HEK293 (cell line): ENCODE measurements at regions not wholly inside any gene's neighbourhood (a gene's known extent, or its start where the extent isn't known, plus 50 kb on each side); places are given as distances from the start of the nearest gene placed in this dataset.

Experiments used
- CTCF ChIA-PET: fragments of 350-600 bp; formaldehyde crosslinking; extraction: SDS; loops from one replicate; lab custom pipeline; 2021; ENCODE audit warnings: antibody characterized with exemption; lab: Yijun Ruan, JAX
- POLR2A ChIA-PET: fragments of 300-600 bp; formaldehyde crosslinking; extraction: SDS; loops from one replicate; lab custom pipeline; 2020; ENCODE audit warnings: antibody characterized with exemption, inconsistent platforms; lab: Yijun Ruan, JAX
- H3K27ac ChIP-seq: fragments of 200-500 bp; sonication (Bioruptor generic); 2 replicates; pipeline ENCODE4 v1.5.1; 2014; ENCODE audit warnings: low read depth, low read length, control low read depth, inconsistent platforms; ENCODE audit errors: extremely low read depth
- H3K36me3 ChIP-seq, 2 experiments: fragments of 200-500 bp in 1 of 2; sonication (Bioruptor generic) in 1 of 2; 1 replicate in 1 of 2; 2 replicates in 1 of 2; pipeline ENCODE4 v1.5.1; 2014 to 2017; ENCODE audit warnings: inconsistent platforms in 2 of 2, low read length in 2 of 2; ENCODE audit not compliant: control insufficient read depth in 2 of 2, insufficient read depth in 1 of 2
- H3K4me1 ChIP-seq: fragments of 200-500 bp; sonication (Bioruptor generic); 2 replicates; pipeline ENCODE4 v1.5.1; 2014; ENCODE audit warnings: mild to moderate bottlenecking, low read length, inconsistent platforms; ENCODE audit not compliant: control insufficient read depth, insufficient read depth
- H3K4me3 ChIP-seq: 2 replicates; pipeline ENCODE4 v1.5.1; 2011; ENCODE audit warnings: low read depth, mild to moderate bottlenecking, control low read depth, low read length, moderate library complexity
- H3K9me3 ChIP-seq: fragments of 200-500 bp; sonication (Bioruptor generic); 2 replicates; pipeline ENCODE4 v1.5.1; 2014; ENCODE audit warnings: low read depth, low read length, inconsistent platforms; ENCODE audit not compliant: control insufficient read depth, insufficient read depth
- ELK4 ChIP-seq: IDR thresholded peaks from 2 replicates; pipeline ENCODE4 v1.6.1; 2011; ENCODE audit warnings: mild to moderate bottlenecking, low read depth, low read length, borderline replicate concordance
- HOXC10 ChIP-seq: sonication (generic); formaldehyde crosslinking; IDR thresholded peaks from 2 replicates; pipeline ENCODE4 v1.8.1; 2023; ENCODE audit warnings: mild to moderate bottlenecking, missing genetic modification reagents
- KLF16 ChIP-seq: fragments of 450-650 bp; formaldehyde crosslinking; IDR thresholded peaks from 2 replicates; pipeline ENCODE4 v1.5.1; 2017; ENCODE audit warnings: missing biosample characterization, missing genetic modification characterization
- KLF9 ChIP-seq: fragments of 450-650 bp; formaldehyde crosslinking; IDR thresholded peaks from 2 replicates; pipeline ENCODE4 v1.5.1; 2016; ENCODE audit warnings: missing biosample characterization, missing genetic modification characterization, low read depth
- SCRT1 ChIP-seq: fragments of 450-650 bp; formaldehyde crosslinking; IDR thresholded peaks from 2 replicates; pipeline ENCODE4 v1.5.1; 2016; ENCODE audit warnings: missing biosample characterization, missing genetic modification characterization, borderline replicate concordance
- SCRT2 ChIP-seq: fragments of 450-650 bp; formaldehyde crosslinking; IDR thresholded peaks from 2 replicates; pipeline ENCODE4 v1.5.1; 2016; ENCODE audit warnings: missing biosample characterization, missing genetic modification characterization
- SP7 ChIP-seq: fragments of 450-650 bp; formaldehyde crosslinking; IDR thresholded peaks from 2 replicates; pipeline ENCODE4 v1.5.1; 2016; ENCODE audit warnings: missing biosample characterization, missing genetic modification characterization
- ZBTB17 ChIP-seq: fragments of 450-650 bp; formaldehyde crosslinking; IDR thresholded peaks from 2 replicates; pipeline ENCODE4 v1.5.1; 2016; ENCODE audit warnings: missing biosample characterization, missing genetic modification characterization
- ZBTB21 ChIP-seq: fragments of 450-650 bp; formaldehyde crosslinking; IDR thresholded peaks from 2 replicates; pipeline ENCODE4 v1.5.1; 2017; ENCODE audit warnings: missing biosample characterization, missing genetic modification characterization
- ZNF121 ChIP-seq: fragments of 450-650 bp; formaldehyde crosslinking; IDR thresholded peaks from 2 replicates; pipeline ENCODE4 v1.5.1; 2016; ENCODE audit warnings: missing biosample characterization, missing genetic modification characterization
- ZNF133 ChIP-seq: fragments of 450-650 bp; formaldehyde crosslinking; IDR thresholded peaks from 2 replicates; pipeline ENCODE4 v1.5.1; 2016; ENCODE audit warnings: missing biosample characterization, missing genetic modification characterization
- ZNF138 ChIP-seq: fragments of 450-650 bp; formaldehyde crosslinking; IDR thresholded peaks from 2 replicates; pipeline ENCODE4 v1.5.1; 2016; ENCODE audit warnings: missing biosample characterization, missing genetic modification characterization, borderline replicate concordance
- ZNF174 ChIP-seq: fragments of 450-650 bp; formaldehyde crosslinking; IDR thresholded peaks from 2 replicates; pipeline ENCODE4 v1.5.0; 2017; ENCODE audit warnings: missing biosample characterization, mild to moderate bottlenecking, missing genetic modification characterization
- ZNF24 ChIP-seq: fragments of 450-650 bp; formaldehyde crosslinking; IDR thresholded peaks from 2 replicates; pipeline ENCODE4 v1.5.1; 2016; ENCODE audit warnings: missing biosample characterization, missing genetic modification characterization
- ZNF335 ChIP-seq: fragments of 450-650 bp; formaldehyde crosslinking; conservative IDR thresholded peaks from 2 replicates; pipeline ENCODE4 v1.5.1; 2016; ENCODE audit warnings: missing biosample characterization, missing genetic modification characterization
- ZNF341 ChIP-seq: fragments of 450-650 bp; formaldehyde crosslinking; IDR thresholded peaks from 2 replicates; pipeline ENCODE4; 2016; ENCODE audit warnings: low read depth, missing biosample characterization, missing genetic modification characterization
- ZNF366 ChIP-seq: fragments of 450-650 bp; formaldehyde crosslinking; conservative IDR thresholded peaks from 2 replicates; pipeline ENCODE4 v1.5.1; 2016; ENCODE audit warnings: missing biosample characterization, missing genetic modification characterization
- ZNF423 ChIP-seq: fragments of 450-650 bp; formaldehyde crosslinking; IDR thresholded peaks from 2 replicates; pipeline ENCODE4 v1.5.1; 2016; ENCODE audit warnings: missing biosample characterization, missing genetic modification characterization
- ZNF48 ChIP-seq: fragments of 450-650 bp; formaldehyde crosslinking; IDR thresholded peaks from 2 replicates; pipeline ENCODE4 v1.5.1; 2016; ENCODE audit warnings: missing biosample characterization, missing genetic modification characterization
- ZNF488 ChIP-seq: fragments of 450-650 bp; formaldehyde crosslinking; IDR thresholded peaks from 2 replicates; pipeline ENCODE4 v1.5.1; 2016; ENCODE audit warnings: missing biosample characterization, missing genetic modification characterization
- ZNF571 ChIP-seq: fragments of 450-650 bp; formaldehyde crosslinking; IDR thresholded peaks from 2 replicates; pipeline ENCODE4 v1.5.0; 2017; ENCODE audit warnings: missing biosample characterization, missing genetic modification characterization
- ZNF580 ChIP-seq: fragments of 450-650 bp; formaldehyde crosslinking; IDR thresholded peaks from 2 replicates; pipeline ENCODE4 v1.5.1; 2016; ENCODE audit warnings: missing biosample characterization, missing genetic modification characterization
- ZNF664 ChIP-seq: fragments of 450-650 bp; formaldehyde crosslinking; IDR thresholded peaks from 2 replicates; pipeline ENCODE4 v1.5.1; 2016; ENCODE audit warnings: missing biosample characterization, missing genetic modification characterization
- ZNF768 ChIP-seq: fragments of 450-650 bp; formaldehyde crosslinking; IDR thresholded peaks from 2 replicates; pipeline ENCODE4 v1.5.1; 2018; ENCODE audit warnings: missing biosample characterization, mild to moderate bottlenecking, missing genetic modification characterization
- ZNF776 ChIP-seq: fragments of 450-650 bp; formaldehyde crosslinking; IDR thresholded peaks from 2 replicates; pipeline ENCODE4 v1.5.0; 2017; ENCODE audit warnings: missing biosample characterization, missing genetic modification characterization, borderline replicate concordance
- ZNF792 ChIP-seq: fragments of 450-650 bp; formaldehyde crosslinking; IDR thresholded peaks from 2 replicates; pipeline ENCODE4 v1.5.1; 2016; ENCODE audit warnings: missing biosample characterization, missing genetic modification characterization
- ZNF830 ChIP-seq: fragments of 450-650 bp; IDR thresholded peaks from 2 replicates; pipeline ENCODE4 v1.5.0; 2018; ENCODE audit warnings: missing biosample characterization, missing genetic modification characterization, low read depth, mild to moderate bottlenecking, moderate library complexity

DNA sequence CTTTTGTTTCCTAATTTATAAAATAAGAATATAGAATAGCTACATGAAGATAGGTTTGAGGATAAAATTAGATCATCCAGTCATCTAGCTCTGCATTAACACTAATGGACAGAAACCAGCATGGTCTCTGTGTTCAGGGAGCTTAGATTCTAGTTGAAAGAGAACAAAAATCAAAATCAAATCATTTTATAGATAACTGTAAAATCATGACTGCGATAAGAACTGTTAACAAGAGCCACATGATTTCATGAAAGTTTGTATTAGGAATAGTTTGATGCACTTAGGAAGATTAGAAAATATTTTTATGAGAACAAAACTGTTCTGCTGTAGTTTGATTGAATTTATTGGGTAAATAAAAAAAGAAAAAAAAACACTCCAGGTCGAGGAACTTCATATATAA, 1074.7 kb downstream of the MAT2B start:
- CTCF ChIA-PET: interaction anchor here (1.4 kb wide), 1 partner anchor 15 kb away, joined by 3 read pairs; no protein-coding TSS in a partner anchor
- H3K4me3 ChIP-seq: no peak overlapping the region
- TF ChIP-seq ZNF366 (tag by site-specific recombination) (no peak), SCRT1 (tag by site-specific recombination) (no peak), ELK4 (no peak), KLF9 (tag by site-specific recombination) (no peak), ZNF133 (tag by site-specific recombination) (no peak), ZNF335 (no peak), ZNF830 (tag by site-specific recombination) (no peak), ZNF776 (no peak), ZNF792 (tag by site-specific recombination) (no peak), ZNF24 (tag by site-specific recombination) (no peak), ZNF341 (tag by site-specific recombination) (no peak), ZBTB17 (tag by site-specific recombination) (no peak), ZNF664 (tag by site-specific recombination) (no peak), SP7 (no peak), ZNF48 (no peak), KLF16 (tag by site-specific recombination) (no peak), ZBTB21 (tag by site-specific recombination) (no peak), ZNF571 (tag by site-specific recombination) (no peak)
- H3K9me3 ChIP-seq: no peaks in the 10 kb centered on the region
- no peak overlapping the region for H3K27ac ChIP-seq
- no peaks in the 10 kb centered on the region for H3K4me1 ChIP-seq
- no peaks in the 10 kb centered on the region for H3K36me3 ChIP-seq
- POLR2A ChIA-PET: no interaction called here

DNA sequence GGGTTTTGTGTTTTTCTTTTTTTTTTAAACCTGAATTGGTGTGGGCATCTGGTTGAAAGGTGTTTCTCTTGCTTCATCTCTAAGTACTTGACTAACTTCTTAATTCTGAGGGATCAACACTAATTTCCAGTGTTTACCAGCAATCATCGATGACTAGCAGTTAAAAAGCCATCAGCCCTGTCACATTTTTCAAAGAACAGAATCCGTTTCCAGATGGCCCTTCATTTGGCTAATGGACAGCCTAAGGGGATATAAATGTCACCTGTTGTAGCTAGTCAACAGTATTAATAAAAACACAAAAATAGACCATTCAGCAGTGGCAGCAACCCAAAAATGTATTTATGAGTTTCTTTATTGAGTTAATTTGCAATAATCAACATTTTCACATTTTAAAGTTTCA, 1076.5 kb downstream of the MAT2B start:
- Histone ChIP-seq H3K27ac (no peak overlapping the region), H3K36me3 (no peaks in the 10 kb centered on the region), H3K9me3 (no peaks in the 10 kb centered on the region), H3K4me3 (no peak overlapping the region), H3K4me1 (no peaks in the 10 kb centered on the region)
- no peak for TF ChIP-seq ZNF138 (tag by site-specific recombination)
- TF ChIP-seq ZNF121 (tag by site-specific recombination): no peak
- TF ChIP-seq HOXC10 (CRISPR knock-in tag): no peak
- no peak for TF ChIP-seq ZNF174 (tag by site-specific recombination)
- no peak for TF ChIP-seq SCRT2 (tag by site-specific recombination)
- TF ChIP-seq ZNF580 (tag by site-specific recombination): no peak
- TF ChIP-seq ZNF488 (tag by site-specific recombination): no peak
- TF ChIP-seq ZNF423 (tag by site-specific recombination): no peak
- TF ChIP-seq ZNF768 (tag by site-specific recombination): no peak
- CTCF ChIA-PET: no interaction called here
- POLR2A ChIA-PET: no interaction called here
